B cell (primary cell): ENCODE measurements at regions not wholly inside any gene's neighbourhood (a gene's known extent, or its start where the extent isn't known, plus 50 kb on each side); places are given as distances from the start of the nearest gene placed in this dataset.

Source experiments
- ATAC-seq: fragments of 200-7000 bp; cut with Tn5 transposase; one replicate; pipeline ENCODE4 v1.10.0; 2021; ENCODE audit warnings: low read depth, mild to moderate bottlenecking, moderate number of reproducible peaks, moderate library complexity
- CTCF ChIA-PET: fragments of 350-600 bp; sonication (Branson Sonifier 250); formaldehyde crosslinking; loops from one replicate; lab custom pipeline; 2021; ENCODE audit warnings: antibody characterized with exemption, inconsistent platforms; lab: Charles Lee
- POLR2A ChIA-PET: fragments of 350-600 bp; sonication (Branson Sonifier 250); formaldehyde crosslinking; loops from one replicate; lab custom pipeline; 2021; ENCODE audit warnings: antibody characterized with exemption; lab: Charles Lee
- DNase-seq: peaks from one replicate; pipeline ENCODE4 v3.0.0; 2013
- H2AFZ ChIP-seq: 2 replicates; pipeline ENCODE4 v1.6.1; 2012; ENCODE audit warnings: mild to moderate bottlenecking, low read depth, low read length; ENCODE audit not compliant: insufficient read depth, poor library complexity, severe bottlenecking
- H3K27ac ChIP-seq, 2 donors: 1 replicate in 1 of 2; 2 replicates in 1 of 2; pipeline ENCODE4 v1.5.1; 2012 to 2013; ENCODE audit warnings: low read length in 2 of 2, mild to moderate bottlenecking in 2 of 2, moderate library complexity in 1 of 2
- H3K27me3 ChIP-seq, 4 experiments: fragments of 200-600 bp in 1 of 4; sonication (generic) in 1 of 4; replicated peaks in 1 of 4; 1 replicate in 2 of 4; 2 replicates in 2 of 4; pipeline versions ENCODE4 v1.6.1 to v1.7.0; 2013 to 2016; ENCODE audit warnings: low read length in 3 of 4, mild to moderate bottlenecking in 2 of 4, mixed read lengths in 1 of 4, moderate library complexity in 1 of 4; ENCODE audit not compliant: insufficient read depth in 4 of 4, control insufficient read depth in 3 of 4; ENCODE audit errors: control extremely low read depth in 1 of 4
- H3K36me3 ChIP-seq, 2 experiments: replicated peaks in 1 of 2; 1 replicate in 1 of 2; 2 replicates in 1 of 2; pipeline versions ENCODE4 v1.6.1 to v1.7.1; 2013; ENCODE audit warnings: low read length in 1 of 2; ENCODE audit not compliant: insufficient read depth in 2 of 2, control insufficient read depth in 1 of 2; ENCODE audit errors: control extremely low read depth in 1 of 2, extremely low read depth in 1 of 2
- H3K4me1 ChIP-seq, 2 donors: fragments of 200-600 bp in 1 of 2; sonication (generic) in 1 of 2; 1 replicate in 1 of 2; 2 replicates in 1 of 2; pipeline versions ENCODE4 v1.5.1 to v1.6.1; 2013 to 2017; ENCODE audit warnings: low read length in 2 of 2; ENCODE audit not compliant: control insufficient read depth in 2 of 2, insufficient read depth in 2 of 2
- H3K4me2 ChIP-seq: replicated peaks from 2 replicates; pipeline ENCODE3; 2012; ENCODE audit warnings: mild to moderate bottlenecking, low read depth, low read length; ENCODE audit not compliant: poor library complexity, severe bottlenecking
- H3K4me3 ChIP-seq, 5 experiments: fragments of 200-600 bp in 1 of 5; sonication (generic) in 1 of 5; 1 replicate in 3 of 5; 2 replicates in 2 of 5; pipeline versions ENCODE4 v1.5.1 to v1.7.0; 2011 to 2016; ENCODE audit warnings: low read length in 4 of 5, mild to moderate bottlenecking in 4 of 5, low read depth in 2 of 5, control low read depth in 1 of 5, moderate library complexity in 1 of 5; ENCODE audit not compliant: insufficient read depth in 1 of 5; ENCODE audit errors: control extremely low read depth in 1 of 5, extremely low read depth in 1 of 5
- H3K79me2 ChIP-seq: fragments of 200-600 bp; sonication (generic); one replicate; pipeline ENCODE4 v1.6.0; 2016; ENCODE audit warnings: low read length; ENCODE audit not compliant: control insufficient read depth, insufficient read depth
- H3K9ac ChIP-seq: fragments of 200-600 bp; sonication (generic); 2 replicates; pipeline ENCODE4 v1.6.1; 2017; ENCODE audit warnings: mild to moderate bottlenecking, low read length, moderate library complexity
- H3K9me3 ChIP-seq, 3 donors: one replicate each; pipeline versions ENCODE4 v1.6.1 to v1.7.1; 2013; ENCODE audit warnings: low read length in 2 of 3; ENCODE audit not compliant: control insufficient read depth in 2 of 3, insufficient read depth in 1 of 3; ENCODE audit errors: control extremely low read depth in 1 of 3
- H4K20me1 ChIP-seq: 2 replicates; pipeline ENCODE4 v1.6.0; 2012; ENCODE audit warnings: mild to moderate bottlenecking, low read length; ENCODE audit not compliant: insufficient read depth, control insufficient read depth, poor library complexity, severe bottlenecking
- H3K27ac Mint-ChIP-seq: one replicate; pipeline ENCODE4 v1.8.0; 2021; ENCODE audit warnings: mixed read lengths
- H3K27me3 Mint-ChIP-seq: one replicate; pipeline ENCODE4 v1.8.0; 2021; ENCODE audit warnings: mixed read lengths
- H3K4me1 Mint-ChIP-seq: one replicate; pipeline ENCODE4 v1.8.0; 2021; ENCODE audit warnings: mixed read lengths
- H3K4me3 Mint-ChIP-seq: one replicate; pipeline ENCODE4 v1.8.0; 2021; ENCODE audit warnings: mixed read lengths
- H3K9me3 Mint-ChIP-seq: one replicate; pipeline ENCODE4 v1.8.0; 2022; ENCODE audit warnings: mixed read lengths; ENCODE audit not compliant: insufficient read depth
- EZH2 ChIP-seq: IDR thresholded peaks from 2 replicates; pipeline ENCODE4 v1.6.1; 2012; ENCODE audit warnings: borderline replicate concordance, low read depth, mild to moderate bottlenecking, moderate library complexity, low read length; ENCODE audit not compliant: insufficient read depth, poor library complexity, severe bottlenecking
- WGBS: methylation state at CpG from one replicate; pipeline ENCODE4 v1.1.5; 2013; ENCODE audit warnings: missing lambda C conversion rate; ENCODE audit not compliant: insufficient coverage; 5-methylcytosine and 5-hydroxymethylcytosine counted together
- intact Hi-C: fragments of 100-400 bp; cut with micrococcal nuclease; formaldehyde crosslinking; loops from one replicate; pipeline ENCODE4 v1.10.0; 2022
- TF ChIP-seq, protein P1 (sequence below): fragments of 200-600 bp; IDR thresholded peaks from one replicate; pipeline ENCODE4 v1.8.0; 2022; ENCODE audit warnings: antibody characterized with exemption, mild to moderate bottlenecking

DNA sequence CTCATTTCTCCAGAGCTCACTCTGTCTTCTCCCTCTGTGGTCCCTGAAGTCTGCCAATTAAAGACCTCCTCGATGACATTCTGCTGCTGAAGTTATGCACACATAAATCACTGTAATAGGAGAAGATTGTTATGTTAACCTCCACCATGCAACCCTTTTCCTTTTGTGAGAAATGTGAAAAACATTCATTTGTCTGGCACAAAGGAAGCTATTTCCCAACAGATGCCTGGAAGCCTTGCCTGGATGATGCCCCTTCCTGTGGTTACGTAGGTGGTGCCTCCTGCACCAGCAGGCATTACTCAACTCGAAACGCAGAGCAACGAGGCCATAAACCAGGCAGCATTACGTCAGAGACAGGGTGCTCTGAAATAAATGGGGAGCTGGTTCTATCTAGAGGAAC, 327.4 kb upstream of the ZNF507 start:
- Histone ChIP-seq H3K36me3 (no peaks in the 10 kb centered on the region), H3K4me2 (no peak overlapping the region), H2AFZ (no peak overlapping the region), H3K9me3 (peaks cover 0 to 13% (median 0%) of the 10 kb centered on the region in 3 donors), H3K27ac (no peak overlapping the region), H3K27me3 (no peaks in the 10 kb centered on the region), H3K9ac (no peak overlapping the region), H3K79me2 (no peaks in the 10 kb centered on the region), H3K4me1 (no peaks in the 10 kb centered on the region), H4K20me1 (no peaks in the 10 kb centered on the region), H3K4me3 (no peak overlapping the region)
- Mint-ChIP-seq H3K4me1 (no peaks in the 10 kb centered on the region), H3K4me3 (no peak overlapping the region), H3K9me3 (peaks cover 15% of the 10 kb centered on the region), H3K27ac (no peak overlapping the region), H3K27me3 (no peaks in the 10 kb centered on the region)
- ATAC-seq (no peak), DNase-seq (no peak)
- ChIA-PET CTCF (no interaction called here), POLR2A (no interaction called here)
- 36% methylated on average over 5 of the region's 6 CpGs for WGBS
- TF ChIP-seq EZH2, result no peak
- TF ChIP-seq, protein P1, sequence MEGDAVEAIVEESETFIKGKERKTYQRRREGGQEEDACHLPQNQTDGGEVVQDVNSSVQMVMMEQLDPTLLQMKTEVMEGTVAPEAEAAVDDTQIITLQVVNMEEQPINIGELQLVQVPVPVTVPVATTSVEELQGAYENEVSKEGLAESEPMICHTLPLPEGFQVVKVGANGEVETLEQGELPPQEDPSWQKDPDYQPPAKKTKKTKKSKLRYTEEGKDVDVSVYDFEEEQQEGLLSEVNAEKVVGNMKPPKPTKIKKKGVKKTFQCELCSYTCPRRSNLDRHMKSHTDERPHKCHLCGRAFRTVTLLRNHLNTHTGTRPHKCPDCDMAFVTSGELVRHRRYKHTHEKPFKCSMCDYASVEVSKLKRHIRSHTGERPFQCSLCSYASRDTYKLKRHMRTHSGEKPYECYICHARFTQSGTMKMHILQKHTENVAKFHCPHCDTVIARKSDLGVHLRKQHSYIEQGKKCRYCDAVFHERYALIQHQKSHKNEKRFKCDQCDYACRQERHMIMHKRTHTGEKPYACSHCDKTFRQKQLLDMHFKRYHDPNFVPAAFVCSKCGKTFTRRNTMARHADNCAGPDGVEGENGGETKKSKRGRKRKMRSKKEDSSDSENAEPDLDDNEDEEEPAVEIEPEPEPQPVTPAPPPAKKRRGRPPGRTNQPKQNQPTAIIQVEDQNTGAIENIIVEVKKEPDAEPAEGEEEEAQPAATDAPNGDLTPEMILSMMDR, result no peak
- intact Hi-C loops, result no loop called here

- no peaks in the 10 kb centered on the region for H3K36me3 ChIP-seq
- H3K4me1 ChIP-seq, result no peaks in the 10 kb centered on the region
- Mint-ChIP-seq H3K9me3 (peaks cover 16% of the 10 kb centered on the region), H3K4me1 (no peaks in the 10 kb centered on the region), H3K27ac (no peak overlapping the region), H3K27me3 (no peaks in the 10 kb centered on the region), H3K4me3 (no peak overlapping the region)
- CTCF ChIA-PET, result no interaction called here
- TF ChIP-seq, protein P1, result no peak
- no peak for TF ChIP-seq EZH2
- ATAC-seq (no peak), DNase-seq (no peak)
- POLR2A ChIA-PET, result no interaction called here
- no peaks in the 10 kb centered on the region for H4K20me1 ChIP-seq
- whole genome bisulfite sequencing, result no CpG with 5 or more reads among the region's 2 CpGs
- H3K9ac ChIP-seq, result no peak overlapping the region
- no peaks in the 10 kb centered on the region for H3K79me2 ChIP-seq
- peaks cover 0 to 24% (median 0%) of the 10 kb centered on the region in 3 donors for H3K9me3 ChIP-seq
- no peak overlapping the region for H3K4me3 ChIP-seq
- H3K27ac ChIP-seq, result no peak overlapping the region
- intact Hi-C loops, result no loop called here
- no peaks in the 10 kb centered on the region for H3K27me3 ChIP-seq
- no peak overlapping the region for H2AFZ ChIP-seq
- no peak overlapping the region for H3K4me2 ChIP-seq
Observed at GRCh38 chr19:32020538-32020937, 324.9 kb upstream of the ZNF507 start.
